Urothelium cell line (cell line): ENCODE measurements at regions not wholly inside any gene's neighbourhood (a gene's known extent, or its start where the extent isn't known, plus 50 kb on each side); places are given as distances from the start of the nearest gene placed in this dataset.
A peak's percentile ranks its signal among the peaks of the same experiment; 100 is the strongest.
"Not testable (repeated sequence)": the region's sequence is repeated elsewhere in the genome, so short reads cannot be mapped to it uniquely, and the experiment has no call there.

Experiments used
- DNase-seq: peaks from one replicate; pipeline ENCODE4 v3.0.0; 2011; ENCODE audit warnings: low spot score, mixed read lengths
- FAIRE-seq: peaks from 2 replicates; lab custom pipeline; 2011; peaks lifted over from hg19 to GRCh38; lab: Jason Lieb, UNC

- DNase-seq (no peak), FAIRE-seq (no peak)
Measured at GRCh38 chr3:61438253-61439121, 122.9 kb upstream of the PTPRG start.

- DNase-seq = no peak
- FAIRE-seq = no peak
Measured at GRCh38 chr3:61439122-61439458, 122.3 kb upstream of the PTPRG start.

DNA sequence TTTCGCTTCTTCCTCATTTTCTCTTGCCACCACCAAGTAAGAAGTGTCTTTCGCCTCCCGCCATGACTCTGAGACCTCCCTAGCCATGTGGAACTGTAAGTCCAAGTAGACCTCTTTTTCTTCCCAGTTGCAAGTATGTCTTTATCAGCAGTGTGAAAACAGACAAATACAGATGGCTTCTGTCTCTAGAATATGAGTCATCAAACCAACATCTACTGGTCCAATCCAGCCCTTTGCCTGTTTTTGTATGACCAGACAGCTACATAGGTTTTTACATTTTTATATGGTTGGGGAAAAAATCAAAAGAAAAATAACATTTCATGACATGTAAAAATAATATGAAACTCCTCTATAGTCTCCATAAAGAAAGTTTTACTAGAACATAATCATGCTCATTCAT is 118.7 kb upstream of the PTPRG start:
- no peak for DNase-seq

DNA sequence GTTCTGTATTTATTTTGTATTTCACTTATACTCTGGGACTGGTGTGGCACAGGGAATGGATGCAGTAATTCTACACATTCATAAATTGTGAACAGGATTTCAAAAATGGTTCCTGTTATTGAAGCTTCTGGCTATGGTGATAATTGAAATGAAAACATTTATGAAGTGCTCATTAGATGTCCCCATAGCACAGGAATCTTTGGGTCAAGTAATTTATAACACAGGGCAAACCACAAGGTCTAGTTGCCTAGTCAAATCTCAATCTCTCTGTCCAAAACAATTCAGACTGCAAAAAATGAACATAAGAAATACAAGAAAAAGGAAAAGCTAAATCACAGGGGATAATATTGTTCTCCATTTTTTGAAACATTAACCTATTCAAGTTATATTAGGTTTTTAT is 117.5 kb upstream of the PTPRG start:
- FAIRE-seq = no peak
- DNase-seq = no peak

More for the DNA sequence above, 118.7 kb upstream of the PTPRG start:
- no peak for FAIRE-seq

GRCh38 chr3:61444782-61445181 is 116.6 kb upstream of the PTPRG start:
- DNase-seq (no peak), FAIRE-seq (no peak)

DNA sequence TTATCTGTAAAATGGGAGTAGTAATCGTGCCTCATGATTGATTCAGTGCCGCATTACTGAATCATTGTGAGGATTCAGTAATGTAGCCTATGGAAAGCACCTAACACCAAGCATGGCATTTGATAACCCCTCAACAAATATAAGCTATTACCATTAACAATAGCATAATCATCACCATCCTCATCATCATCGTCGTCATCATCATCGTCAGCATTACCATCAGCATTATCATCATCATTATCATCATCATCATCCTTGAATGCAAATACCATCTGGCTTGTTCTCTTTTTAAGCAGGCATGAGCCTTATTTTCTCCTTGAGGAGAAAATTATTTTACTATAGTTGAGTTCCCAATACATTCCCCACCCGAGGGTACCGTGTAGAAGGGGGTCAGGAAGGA is 115.4 kb upstream of the PTPRG start:
- DNase-seq = no peak
- peak; percentile 42 for FAIRE-seq

- DNase-seq (no peak), FAIRE-seq (no peak)
Measured at GRCh38 chr3:61446341-61446740, 115.0 kb upstream of the PTPRG start.

GRCh38 chr3:61448378-61448777 is 113.0 kb upstream of the PTPRG start:
- FAIRE-seq = no peak

GRCh38 chr3:61449327-61450040 is 111.9 kb upstream of the PTPRG start:
- FAIRE-seq (no peak), DNase-seq (no peak)

More at GRCh38 chr3:61448378-61448777, 113.0 kb upstream of the PTPRG start:
- no peak for DNase-seq

GRCh38 chr3:61450866-61451265 is 110.5 kb upstream of the PTPRG start:
- FAIRE-seq = no peak

DNA sequence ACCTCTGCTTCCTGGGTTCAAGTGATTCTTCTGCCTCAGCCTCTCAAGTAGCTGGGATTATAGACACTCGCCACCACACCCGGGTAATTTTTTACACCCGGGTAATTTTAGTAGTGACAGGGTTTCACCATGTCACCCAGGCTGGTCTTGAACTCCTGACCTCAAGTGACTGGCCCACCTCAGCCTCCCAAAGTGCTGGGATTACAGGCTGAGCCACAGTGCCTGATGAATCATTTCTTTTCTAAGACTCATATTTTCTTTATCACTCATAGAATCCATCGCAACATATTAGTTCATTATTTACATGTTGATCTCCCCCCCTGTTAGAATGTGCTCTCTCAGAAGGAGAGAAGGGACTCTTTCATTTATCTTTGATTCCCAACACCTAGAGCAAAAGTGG is 109.5 kb upstream of the PTPRG start:
- no peak for FAIRE-seq
- no peak for DNase-seq

More at GRCh38 chr3:61450866-61451265, 110.5 kb upstream of the PTPRG start:
- no peak for DNase-seq

- no peak for FAIRE-seq
- DNase-seq = peak; percentile 14
Measured at GRCh38 chr3:61452535-61453090, 108.8 kb upstream of the PTPRG start.

DNA sequence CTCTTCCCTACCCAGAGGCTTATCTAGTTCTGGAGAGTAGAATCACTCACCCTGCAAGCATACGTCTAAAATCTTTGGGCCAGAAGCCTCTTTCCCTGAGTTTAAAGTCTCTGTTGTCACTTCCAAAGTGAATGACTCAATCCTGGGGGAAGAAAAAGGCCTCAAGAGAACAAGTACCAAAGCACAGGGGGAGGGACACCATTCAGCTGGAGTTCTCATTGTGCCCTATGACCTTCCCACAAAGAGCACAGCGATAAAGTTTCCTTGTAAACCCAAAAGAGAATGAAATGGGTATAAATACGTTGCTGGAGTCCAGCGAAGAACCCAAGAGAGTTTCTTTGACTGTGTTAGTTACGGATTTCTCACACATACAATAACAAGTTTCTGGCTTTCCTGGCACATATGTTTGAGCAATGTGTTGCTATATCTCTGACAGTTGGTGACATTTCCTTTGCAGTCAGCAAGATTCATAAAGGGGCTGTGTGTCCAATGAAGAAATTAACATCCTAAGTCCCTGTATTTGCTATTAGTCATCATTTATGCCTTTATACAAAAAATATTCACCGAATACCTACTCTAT is 107.3 kb upstream of the PTPRG start:
- FAIRE-seq = no peak
- no peak for DNase-seq

- DNase-seq (no peak), FAIRE-seq (no peak)
Measured at GRCh38 chr3:61454801-61455200, 106.6 kb upstream of the PTPRG start.

DNA sequence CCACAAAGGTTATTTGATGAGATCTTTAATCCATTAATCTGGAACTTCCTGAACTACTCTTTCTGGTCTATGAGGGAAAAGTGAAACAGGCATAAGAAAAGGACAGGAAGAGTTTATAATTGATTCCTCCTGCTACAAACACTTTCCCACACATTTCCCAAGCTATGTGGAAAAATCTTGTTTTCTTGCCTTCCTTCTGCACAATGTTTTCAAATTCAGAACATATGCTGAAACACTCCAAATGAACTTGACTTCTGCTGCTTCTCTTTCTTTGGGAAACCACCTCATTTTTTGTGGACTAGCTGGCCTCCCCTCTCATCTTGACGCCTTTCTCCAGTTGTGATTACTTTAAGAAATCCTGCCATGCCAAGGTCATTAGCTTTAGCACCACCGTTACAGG is 100.7 kb upstream of the PTPRG start:
- DNase-seq = no peak
- FAIRE-seq = no peak

- DNase-seq (no peak), FAIRE-seq (no peak)
Measured at GRCh38 chr3:61463191-61463590, 98.2 kb upstream of the PTPRG start.

DNA sequence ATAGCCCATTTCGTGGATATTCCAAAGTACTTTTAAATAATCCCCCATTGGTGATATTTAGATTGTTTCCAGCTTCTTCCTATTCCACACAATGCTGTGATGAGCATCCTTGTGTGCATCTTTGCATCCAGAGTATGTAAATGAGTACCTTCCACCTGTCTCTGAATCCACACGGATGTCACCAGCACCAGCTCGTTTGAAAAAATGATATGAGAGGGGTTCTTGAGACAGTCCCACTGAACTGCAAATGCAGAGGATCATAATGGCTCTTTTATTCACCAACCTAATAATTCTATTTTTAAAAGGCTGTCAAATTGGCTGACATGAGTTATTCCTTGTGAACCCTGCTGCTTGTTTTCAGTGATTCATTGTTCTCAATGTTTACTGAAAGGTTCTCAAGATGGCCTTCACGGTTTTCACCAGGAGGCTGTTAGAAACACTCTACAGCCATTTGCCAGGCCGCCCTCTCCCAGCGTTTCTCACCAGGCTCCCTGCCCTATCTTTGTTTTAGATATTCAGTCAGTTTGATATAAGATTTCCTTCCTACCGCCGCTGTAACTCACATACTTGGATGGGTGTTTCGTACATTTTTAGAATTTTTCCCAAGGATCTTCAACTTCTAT is 96.7 kb upstream of the PTPRG start:
- DNase-seq (no peak), FAIRE-seq (no peak)

DNA sequence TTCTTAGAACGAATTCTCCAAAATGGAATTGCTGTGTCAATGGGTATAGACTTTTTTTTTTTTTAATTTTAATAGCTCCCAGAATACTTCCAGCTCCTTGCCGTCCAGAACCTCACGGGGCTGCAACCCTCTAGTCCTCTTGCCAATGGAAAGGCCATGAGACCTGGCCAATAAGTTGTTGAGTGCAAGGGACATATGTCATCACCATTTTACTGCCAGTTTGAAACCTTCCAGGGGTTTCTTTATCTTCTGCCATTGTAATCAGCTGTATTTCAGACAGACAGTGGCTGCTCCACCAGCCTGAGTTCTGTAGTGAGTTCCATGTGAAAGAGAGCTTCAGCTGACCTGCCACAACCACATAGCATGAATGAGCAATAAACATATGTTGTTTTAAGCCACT is 95.0 kb upstream of the PTPRG start:
- DNase-seq = no peak
- FAIRE-seq = no peak

DNA sequence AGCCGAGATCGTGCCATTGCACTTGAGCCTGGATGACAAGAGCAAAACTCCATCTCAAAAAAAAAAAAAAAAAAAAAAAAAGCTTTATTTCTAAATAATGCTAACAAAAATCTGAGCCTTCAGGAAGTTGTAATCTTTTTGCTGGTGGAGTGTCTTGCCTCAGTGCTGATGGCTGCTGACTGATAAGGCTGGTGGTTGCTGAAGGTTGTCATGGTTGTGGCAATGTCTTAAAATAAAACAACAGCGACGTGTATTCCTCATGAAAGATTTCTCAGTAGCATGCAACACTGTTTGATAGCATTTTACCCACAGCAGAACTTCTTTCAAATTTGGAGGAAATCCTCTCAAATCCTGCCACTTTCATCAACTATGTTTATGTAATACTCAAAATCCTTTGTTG is 77.4 kb upstream of the PTPRG start:
- FAIRE-seq = no peak
- DNase-seq = no peak

DNA sequence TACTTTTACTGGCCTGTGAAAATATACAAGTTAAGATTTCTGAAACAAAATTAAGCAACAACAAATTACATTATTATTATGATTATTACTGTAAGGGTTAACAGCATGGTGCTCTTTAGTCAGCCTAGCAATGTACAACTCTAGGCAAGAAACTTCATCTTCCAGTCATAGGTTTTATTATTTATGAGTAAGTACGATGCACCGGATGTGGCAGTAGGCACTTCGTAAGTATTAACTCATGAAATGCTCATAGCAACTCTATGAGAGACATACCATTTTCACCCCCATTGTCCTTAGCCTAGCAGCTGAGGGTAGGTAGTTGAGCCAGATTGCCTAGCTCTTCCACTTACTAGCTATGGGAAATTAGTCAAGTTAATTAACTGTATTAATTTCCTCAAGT is 68.0 kb upstream of the PTPRG start:
- FAIRE-seq = no peak
- no peak for DNase-seq

- DNase-seq, FAIRE-seq: not testable (repeated sequence)
Measured at GRCh38 chr3:61494309-61494708, 67.1 kb upstream of the PTPRG start.
